Liver (tissue), 7 donors: ENCODE measurements at regions not wholly inside any gene's neighbourhood (a gene's known extent, or its start where the extent isn't known, plus 50 kb on each side); places are given as distances from the start of the nearest gene placed in this dataset.

Experiments
- DNase-seq: peaks from one replicate; pipeline ENCODE4 v3.0.0-alpha.2; 2017; ENCODE audit warnings: low spot score
- H3K27ac ChIP-seq, 2 donors: one replicate each; pipeline ENCODE4 v1.7.0; 2013; ENCODE audit warnings: inconsistent platforms in 2 of 2, low read length in 2 of 2, control low read depth in 1 of 2, low read depth in 1 of 2, mild to moderate bottlenecking in 1 of 2
- H3K27me3 ChIP-seq, 4 donors: one replicate each; pipeline versions ENCODE4 v1.6.1 to v1.7.0; 2013; ENCODE audit warnings: low read length in 3 of 4, inconsistent platforms in 1 of 4, mild to moderate bottlenecking in 1 of 4, moderate library complexity in 1 of 4; ENCODE audit not compliant: control insufficient read depth in 4 of 4, insufficient read depth in 4 of 4
- H3K36me3 ChIP-seq, 4 donors: one replicate each; pipeline versions ENCODE4 v1.6.1 to v1.7.0; 2013; ENCODE audit warnings: low read length in 3 of 4, mild to moderate bottlenecking in 3 of 4, low read depth in 1 of 4, moderate library complexity in 1 of 4; ENCODE audit not compliant: control insufficient read depth in 4 of 4, insufficient read depth in 3 of 4
- H3K4me1 ChIP-seq, 4 donors: one replicate each; pipeline versions ENCODE4 v1.6.1 to v1.7.0; 2013; ENCODE audit warnings: low read length in 3 of 4, mild to moderate bottlenecking in 3 of 4, moderate library complexity in 1 of 4; ENCODE audit not compliant: control insufficient read depth in 4 of 4, insufficient read depth in 4 of 4
- H3K4me3 ChIP-seq, 3 donors: one replicate each; pipeline versions ENCODE4 v1.6.1 to v1.7.0; 2013; ENCODE audit warnings: low read length in 3 of 3, control low read depth in 1 of 3, low read depth in 1 of 3, mild to moderate bottlenecking in 1 of 3
- H3K9ac ChIP-seq, 2 donors: one replicate each; pipeline ENCODE4 v1.7.0; 2013; ENCODE audit warnings: low read length in 2 of 2, mild to moderate bottlenecking in 2 of 2, moderate library complexity in 2 of 2, control low read depth in 1 of 2, low read depth in 1 of 2
- H3K9me3 ChIP-seq, 4 donors: one replicate each; pipeline versions ENCODE4 v1.6.1 to v1.7.0; 2013; ENCODE audit warnings: low read length in 3 of 4; ENCODE audit not compliant: control insufficient read depth in 4 of 4
- EGR1 ChIP-seq, 2 donors: IDR thresholded peaks; 2 replicates each; pipeline ENCODE4 v1.6.1; 2016 to 2018; ENCODE audit warnings: antibody characterized with exemption in 2 of 2, low read depth in 2 of 2
- FOXA1 ChIP-seq: IDR thresholded peaks from 2 replicates; pipeline ENCODE4 v1.6.1; 2016; ENCODE audit warnings: antibody characterized with exemption
- FOXA2 ChIP-seq: IDR thresholded peaks from 2 replicates; pipeline ENCODE4 v1.6.1; 2016; ENCODE audit warnings: antibody characterized with exemption
- GABPA ChIP-seq, 2 donors: IDR thresholded peaks in 1 of 2; conservative IDR thresholded peaks in 1 of 2; 2 replicates each; pipeline ENCODE4 v1.6.1; 2016; ENCODE audit warnings: antibody characterized with exemption in 2 of 2, mild to moderate bottlenecking in 1 of 2, moderate library complexity in 1 of 2
- HNF4A ChIP-seq, 2 donors: conservative IDR thresholded peaks; 2 replicates each; pipeline ENCODE4 v1.6.1; 2016; ENCODE audit warnings: antibody characterized with exemption in 2 of 2, mild to moderate bottlenecking in 2 of 2
- HNF4G ChIP-seq: IDR thresholded peaks from 2 replicates; pipeline ENCODE4 v1.6.1; 2016; ENCODE audit warnings: antibody characterized with exemption
- MAX ChIP-seq: IDR thresholded peaks from 2 replicates; pipeline ENCODE4 v1.6.1; 2016; ENCODE audit warnings: antibody characterized with exemption
- REST ChIP-seq: IDR thresholded peaks from 2 replicates; pipeline ENCODE4 v1.6.1; 2016; ENCODE audit warnings: antibody characterized with exemption, mild to moderate bottlenecking
- RXRA ChIP-seq, 2 donors: IDR thresholded peaks; 2 replicates each; pipeline ENCODE4 v1.6.1; 2017 to 2018; ENCODE audit warnings: antibody characterized with exemption in 2 of 2, mild to moderate bottlenecking in 1 of 2
- SP1 ChIP-seq: IDR thresholded peaks from 2 replicates; pipeline ENCODE4 v1.6.1; 2018; ENCODE audit warnings: antibody characterized with exemption, mild to moderate bottlenecking
- YY1 ChIP-seq: IDR thresholded peaks from 2 replicates; pipeline ENCODE4 v1.6.1; 2016; ENCODE audit warnings: antibody characterized with exemption, mild to moderate bottlenecking
- WGBS: extraction: QIAGEN DNeasy Blood & Tissue Kit; methylation state at CpG from one replicate; pipeline ENCODE4 v1.1.7; 2013; 5-methylcytosine and 5-hydroxymethylcytosine counted together
- TF ChIP-seq, protein P1 (sequence below): IDR thresholded peaks from 2 replicates; pipeline ENCODE4 v1.6.1; 2016; ENCODE audit warnings: antibody characterized with exemption
- donor health status: healthy.
- donor health status: healthy.
- donor health status: healthy.
- donor health status: healthy.

GRCh38 chr11:38594895-38595294 lies 1996.9 kb upstream of the RAG2 start:
- H3K4me3 ChIP-seq: no peak overlapping the region
- no peak for DNase-seq
- no peaks in the 10 kb centered on the region for H3K27me3 ChIP-seq
- TF ChIP-seq, protein P1, sequence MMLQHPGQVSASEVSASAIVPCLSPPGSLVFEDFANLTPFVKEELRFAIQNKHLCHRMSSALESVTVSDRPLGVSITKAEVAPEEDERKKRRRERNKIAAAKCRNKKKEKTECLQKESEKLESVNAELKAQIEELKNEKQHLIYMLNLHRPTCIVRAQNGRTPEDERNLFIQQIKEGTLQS: no peak
- no peak overlapping the region for H3K27ac ChIP-seq
- H3K9me3 ChIP-seq: no peaks in the 10 kb centered on the region
- no peaks in the 10 kb centered on the region for H3K36me3 ChIP-seq
- H3K9ac ChIP-seq: no peak overlapping the region
- no peaks in the 10 kb centered on the region for H3K4me1 ChIP-seq
- 70% methylated on average over 3 of the region's 3 CpGs for WGBS

GRCh38 chr11:38593649-38594048 lies 1995.6 kb upstream of the RAG2 start:
- Histone ChIP-seq H3K27ac (no peak overlapping the region), H3K9ac (no peak overlapping the region), H3K9me3 (no peaks in the 10 kb centered on the region), H3K36me3 (no peaks in the 10 kb centered on the region), H3K4me1 (no peaks in the 10 kb centered on the region), H3K27me3 (no peaks in the 10 kb centered on the region), H3K4me3 (no peak overlapping the region)
- TF ChIP-seq HNF4G: no peak
- no peak for TF ChIP-seq MAX
- WGBS: 84% methylated on average over 1 of the region's 1 CpG
- DNase-seq: no peak

- Histone ChIP-seq H3K9me3 (peaks cover 0 to 2% (median 1%) of the 10 kb centered on the region in 4 donors), H3K27me3 (no peaks in the 10 kb centered on the region), H3K9ac (no peak overlapping the region), H3K4me1 (no peaks in the 10 kb centered on the region), H3K36me3 (no peaks in the 10 kb centered on the region), H3K4me3 (no peak overlapping the region), H3K27ac (no peak overlapping the region)
- WGBS: 65% methylated on average over 3 of the region's 3 CpGs
- DNase-seq: no peak
- no peak for TF ChIP-seq GABPA (IDR thresholded peaks at IDR 0.05 in 1 of 2, conservative IDR thresholded peaks at IDR 0.05 in 1 of 2)
- no peak for TF ChIP-seq SP1
- TF ChIP-seq MAX: no peak
- TF ChIP-seq HNF4A (conservative IDR thresholded peaks at IDR 0.05): no peak
- no peak for TF ChIP-seq FOXA1
- TF ChIP-seq REST: no peak
- TF ChIP-seq EGR1 (IDR thresholded peaks at IDR 0.05; ENCODE audit: low read depth in 2 of 2): no peak
- TF ChIP-seq YY1: no peak
- no peak for TF ChIP-seq FOXA2
- no peak for TF ChIP-seq RXRA (IDR thresholded peaks at IDR 0.05)
These were observed 1984.7 kb upstream of the RAG2 start for GRCh38 chr11:38582756-38583155.
